Epidermal melanocyte (primary cell): ENCODE measurements at regions not wholly inside any gene's neighbourhood (a gene's known extent, or its start where the extent isn't known, plus 50 kb on each side); places are given as distances from the start of the nearest gene placed in this dataset.

Source experiments
- DNase-seq: peaks from one replicate; pipeline ENCODE4 v3.0.0; 2011; ENCODE audit warnings: low spot score; ENCODE audit not compliant: insufficient read length

DNA sequence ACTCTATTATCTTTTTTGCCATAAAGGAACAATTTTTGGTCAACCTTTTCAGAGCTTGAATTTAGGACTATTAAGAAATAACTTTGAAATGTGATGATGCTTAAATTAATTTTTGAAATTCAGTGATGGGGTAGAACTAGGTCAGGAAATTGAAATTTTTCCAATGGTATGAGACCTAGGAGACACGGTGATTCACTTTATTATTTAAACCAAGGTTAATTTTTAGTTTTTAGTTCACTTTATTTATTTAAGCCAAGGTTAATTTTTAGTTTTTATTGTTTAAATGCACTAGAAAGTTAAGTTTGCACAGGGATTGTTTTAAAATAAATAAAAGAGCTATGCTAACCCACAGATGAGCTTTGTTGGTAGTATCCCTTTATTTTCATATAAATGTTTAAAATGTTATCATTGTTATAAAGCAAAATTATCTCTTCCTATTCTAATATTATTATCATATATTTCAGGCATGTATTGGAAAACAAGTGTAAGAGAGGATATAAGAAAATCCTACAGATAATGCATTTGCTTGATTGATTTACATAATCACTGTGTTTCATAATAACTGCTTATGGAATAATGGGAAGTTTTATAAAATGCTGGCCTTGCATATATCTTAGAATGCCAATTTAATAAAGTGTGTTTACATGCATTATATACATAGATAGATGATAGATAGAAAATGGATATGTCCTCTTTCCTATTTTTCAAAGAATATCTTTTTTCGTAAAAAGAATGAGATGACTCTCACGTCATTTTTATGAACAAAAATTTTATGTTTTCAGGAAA, 163.6 kb downstream of the HGF start:
- no peak for DNase-seq

DNA sequence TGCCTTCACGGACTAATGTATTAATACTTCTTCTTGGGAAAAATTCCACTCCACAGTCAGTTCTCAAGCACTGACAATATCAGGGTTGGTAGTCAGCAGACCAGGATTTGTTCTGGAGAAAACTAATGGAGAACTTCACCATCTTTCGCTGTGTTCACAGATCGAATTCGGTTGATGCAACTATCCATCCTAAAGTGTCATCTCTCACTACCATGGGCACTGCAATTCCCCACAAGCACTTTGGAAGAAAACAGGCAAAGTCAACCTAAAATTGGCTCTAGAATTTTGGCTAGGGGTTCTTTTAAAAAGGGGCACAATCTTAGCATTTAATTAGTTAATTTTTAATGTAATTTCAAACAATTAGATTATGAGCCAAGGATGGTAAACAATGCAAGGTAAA, 164.4 kb downstream of the HGF start:
- DNase-seq: no peak

DNA sequence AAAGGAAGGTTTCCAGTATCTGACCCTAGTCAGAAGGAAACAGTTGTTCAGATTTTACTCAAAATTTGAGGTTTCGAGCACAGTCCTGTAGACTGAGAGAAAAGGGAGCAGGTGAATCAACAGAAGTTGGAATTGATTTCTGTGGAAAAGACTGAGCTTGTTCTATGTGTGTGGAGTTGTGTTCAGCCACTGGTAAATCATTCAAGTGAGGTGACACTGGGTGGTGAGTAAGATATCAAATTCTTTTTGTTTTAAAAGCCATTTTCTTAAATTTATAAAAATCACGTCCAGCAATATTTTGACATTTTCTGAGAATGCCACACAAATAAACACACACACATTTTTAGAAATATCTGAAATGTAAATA, 165.1 kb downstream of the HGF start:
- DNase-seq: no peak

DNA sequence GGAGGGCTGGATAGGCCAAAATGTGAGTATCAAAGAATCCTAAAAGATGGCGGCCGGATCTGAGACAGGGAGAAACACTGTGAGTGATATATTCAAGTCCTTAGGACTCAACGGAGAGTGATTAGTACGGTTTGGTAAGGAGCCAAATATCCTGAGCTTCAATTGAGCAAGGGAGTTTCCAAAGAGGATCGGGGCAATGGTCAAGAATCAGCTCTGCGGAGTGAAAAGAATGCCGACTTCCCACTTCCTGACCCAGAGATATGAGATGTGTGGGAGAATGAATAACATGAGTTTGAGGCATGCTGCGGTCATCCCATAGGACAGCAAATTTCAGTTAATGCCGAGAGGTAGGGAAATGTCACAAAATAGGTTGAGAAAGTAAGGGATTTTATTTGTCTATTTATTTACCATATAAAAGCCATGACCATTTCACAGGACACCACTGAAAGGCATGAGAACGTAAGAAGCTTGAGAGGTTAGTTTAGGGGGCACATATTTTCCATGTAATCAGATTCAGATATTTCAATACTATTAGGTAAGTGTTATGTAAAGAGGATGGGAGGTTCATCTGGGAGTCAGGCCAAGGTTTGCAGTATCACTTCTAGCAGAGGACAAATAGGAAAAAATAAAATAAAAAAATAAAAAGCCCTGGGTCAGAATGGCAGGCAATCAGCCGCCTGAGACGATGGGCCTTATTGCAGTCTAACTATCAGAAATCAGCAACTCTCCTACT, 165.6 kb downstream of the HGF start:
- DNase-seq: no peak

DNA sequence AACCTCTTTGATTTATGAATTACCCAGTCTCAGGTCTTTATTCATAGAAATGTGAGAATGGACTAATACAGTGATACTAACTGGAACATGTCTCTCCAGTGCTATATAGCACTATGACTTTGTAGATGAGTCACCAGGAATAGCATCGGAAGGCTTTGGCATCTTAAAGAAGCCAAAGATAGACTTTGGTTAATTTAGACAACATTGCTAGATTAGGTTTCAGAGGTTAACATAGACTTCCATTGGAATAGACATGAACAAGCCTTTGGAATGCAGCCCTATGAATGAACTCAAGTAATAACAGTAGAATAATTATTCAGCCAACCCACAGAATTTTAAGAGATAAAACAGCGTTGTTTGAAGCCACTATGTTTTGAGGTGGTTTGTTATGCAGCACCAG, 169.2 kb downstream of the HGF start:
- no peak for DNase-seq

DNA sequence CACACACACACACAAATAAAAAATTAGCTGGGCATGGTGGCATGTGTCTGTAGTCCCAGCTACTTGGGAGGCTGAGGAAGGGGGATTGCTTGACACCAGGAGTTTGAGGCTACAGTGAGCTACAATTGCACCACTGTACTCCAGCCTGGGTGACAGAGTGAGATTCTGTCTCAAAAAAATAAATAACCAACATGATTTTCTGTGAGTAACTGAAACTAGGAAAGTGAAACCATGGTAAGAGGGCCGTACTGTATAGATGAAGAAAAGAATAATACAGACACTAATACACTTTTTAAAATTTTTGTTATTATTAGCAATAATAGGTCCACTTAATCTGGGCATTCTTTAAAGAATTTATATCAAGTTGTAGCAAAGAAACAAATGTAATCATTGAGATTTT, 170.9 kb downstream of the HGF start:
- no peak for DNase-seq

DNA sequence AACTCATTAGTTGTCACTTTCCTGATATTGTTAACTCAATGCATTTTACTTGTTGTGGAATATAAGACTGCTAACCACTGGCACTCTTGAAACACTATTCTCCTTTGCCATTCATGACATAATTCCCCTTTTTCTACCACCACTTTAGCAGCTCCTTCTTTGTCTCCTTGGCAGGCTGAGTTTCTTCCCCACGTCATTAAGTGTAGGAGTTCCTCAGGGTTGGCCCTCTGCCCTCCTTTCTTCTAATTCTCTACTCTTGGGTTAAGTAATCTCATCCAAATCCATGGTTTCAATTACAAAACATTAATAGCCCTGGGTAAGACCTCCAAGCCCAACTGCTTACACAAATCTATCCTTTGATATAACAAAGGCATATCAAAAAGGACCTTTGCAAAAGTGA, 175.1 kb downstream of the HGF start:
- no peak for DNase-seq

DNA sequence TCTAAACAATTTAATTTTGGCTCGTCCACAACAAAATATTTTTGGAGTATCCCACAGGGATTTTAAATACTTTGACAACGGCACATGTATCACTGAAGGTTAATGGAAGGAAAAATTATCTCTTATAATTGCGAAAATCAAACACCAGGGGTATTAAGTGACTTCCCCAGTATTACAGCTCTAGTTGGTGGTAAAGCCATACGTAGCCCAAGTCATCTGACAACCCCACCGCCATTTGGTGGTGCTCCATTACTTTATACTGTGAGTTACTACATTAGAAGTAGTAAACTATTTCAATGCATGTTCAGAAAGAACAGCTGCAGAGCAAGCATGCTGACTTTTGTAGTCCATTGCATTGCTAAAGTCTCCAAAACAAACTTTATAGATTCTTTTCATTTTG, 179.7 kb downstream of the HGF start:
- DNase-seq: no peak

DNA sequence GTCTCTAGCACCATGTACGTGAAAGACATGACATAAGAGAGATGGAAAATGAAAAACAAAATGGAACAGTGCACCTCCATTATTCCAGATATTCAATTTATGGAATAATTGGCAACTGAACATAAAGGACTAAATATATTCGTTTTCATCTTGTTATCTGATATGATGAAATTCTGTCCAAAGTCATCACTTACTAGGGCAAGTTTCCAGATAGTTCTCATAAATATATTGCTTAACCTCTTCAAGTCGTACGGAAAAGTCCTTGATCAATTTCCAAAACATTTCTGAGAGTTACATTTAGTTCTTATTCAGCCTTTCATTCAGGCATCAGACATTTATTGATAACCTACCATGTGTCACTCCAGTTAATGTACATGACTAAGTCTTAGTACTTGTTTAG, 185.2 kb downstream of the HGF start:
- no peak for DNase-seq

DNA sequence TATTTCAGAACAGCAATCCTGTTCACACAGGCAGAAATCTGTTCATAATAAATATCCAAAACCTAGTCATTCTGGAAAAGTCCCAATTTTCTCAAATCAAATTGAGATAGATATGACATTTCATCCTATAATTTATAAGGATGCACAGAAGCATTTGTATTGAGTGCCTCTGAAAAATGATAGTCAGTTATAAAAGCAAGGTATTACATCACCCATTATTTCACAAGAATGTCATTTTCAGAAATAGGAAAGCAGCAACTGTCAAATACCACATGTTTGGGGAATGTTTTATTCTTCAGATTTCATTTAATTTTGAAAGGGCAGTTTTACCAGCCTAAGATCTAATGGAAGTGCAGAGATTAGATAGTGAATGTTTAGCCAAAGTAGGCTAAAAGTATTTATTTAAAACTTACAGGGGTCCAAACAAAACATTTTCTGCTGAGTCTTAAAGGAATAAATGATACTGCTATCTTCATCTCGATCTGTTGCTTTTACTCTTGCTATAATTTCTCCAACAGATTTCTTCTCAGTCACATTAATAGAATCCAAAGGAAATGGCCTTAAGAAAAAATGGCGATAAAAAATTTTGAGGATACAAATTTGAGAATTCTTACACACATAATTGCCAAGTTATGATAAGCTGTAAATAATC, 185.8 kb downstream of the HGF start:
- DNase-seq: no peak

DNA sequence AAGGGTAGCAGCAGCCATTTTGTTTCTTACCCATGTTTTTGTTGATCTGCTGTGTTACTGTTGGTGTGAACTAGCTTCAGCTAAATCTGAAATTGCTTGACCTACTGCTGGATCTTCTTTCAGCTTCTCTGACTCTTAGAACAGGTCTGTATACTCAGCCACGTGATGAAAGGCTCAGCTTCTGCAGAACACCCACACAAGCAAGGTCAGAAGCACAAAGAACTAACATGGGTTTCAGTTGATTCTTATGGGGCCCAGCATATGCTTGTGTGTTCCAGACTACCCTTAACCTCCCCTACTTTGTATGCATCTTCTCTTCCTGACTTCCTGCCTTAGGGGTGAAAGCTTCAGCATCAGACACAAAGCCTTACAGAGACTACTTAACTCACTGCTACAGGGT, 186.8 kb downstream of the HGF start:
- DNase-seq: no peak

DNA sequence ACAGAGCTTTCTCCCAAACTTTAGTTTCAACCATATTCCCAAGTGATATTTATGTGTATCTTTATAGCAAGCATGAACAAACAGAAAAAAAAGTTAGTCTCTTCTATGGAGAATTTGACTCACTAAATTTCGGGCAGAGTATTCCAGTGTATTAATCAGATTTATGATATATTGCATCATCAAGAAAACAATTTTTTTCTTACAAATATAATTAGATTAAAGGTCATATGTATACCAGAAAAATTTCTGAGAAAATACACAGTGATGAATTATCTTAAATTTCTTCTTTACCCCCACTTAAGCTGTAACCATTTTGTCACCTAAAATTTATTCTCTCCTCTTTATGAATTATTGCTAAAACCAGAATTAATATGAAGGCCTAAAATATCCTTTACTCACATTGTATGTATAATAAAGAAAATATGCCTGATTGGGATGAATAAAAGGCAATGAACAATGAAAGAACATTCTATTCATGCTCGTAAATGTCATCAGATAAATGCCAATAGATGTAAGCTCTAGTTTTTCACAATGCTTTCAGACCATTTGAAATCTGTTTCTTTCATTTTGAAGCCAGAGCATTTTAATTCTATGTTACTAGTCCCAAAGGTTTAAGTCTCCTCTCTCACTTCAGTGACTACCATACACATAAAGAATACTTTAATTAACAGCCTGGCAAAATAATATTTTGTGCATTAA, 192.1 kb downstream of the HGF start:
- DNase-seq: no peak

DNA sequence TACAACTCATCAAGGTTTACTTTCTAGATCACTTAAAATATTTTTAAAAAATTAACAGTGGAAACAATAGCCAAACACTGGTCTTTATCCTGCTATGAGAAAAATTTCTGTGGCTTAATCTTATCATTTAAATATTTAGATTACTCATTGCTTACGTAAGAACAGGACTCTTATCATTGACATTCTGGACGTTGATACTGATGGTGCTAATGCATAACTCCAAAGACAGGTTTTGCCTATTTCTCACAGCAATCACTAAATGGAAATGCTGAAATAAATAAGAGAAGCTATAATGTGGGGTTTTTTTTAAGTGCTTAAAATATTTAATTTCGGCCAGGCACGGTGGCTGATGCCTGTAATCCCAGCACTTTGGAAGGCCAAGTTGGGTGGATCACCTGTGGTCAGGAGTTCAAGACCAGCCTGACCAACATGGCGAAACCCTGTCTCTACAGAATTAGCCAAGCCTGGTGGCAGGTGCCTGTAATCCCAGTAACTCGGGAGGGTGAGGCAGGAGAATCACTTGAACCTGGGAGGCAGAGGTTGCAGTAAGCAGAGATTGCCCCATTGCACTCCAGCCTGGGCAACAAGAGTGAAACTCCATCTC, 195.0 kb downstream of the HGF start:
- DNase-seq: no peak

DNA sequence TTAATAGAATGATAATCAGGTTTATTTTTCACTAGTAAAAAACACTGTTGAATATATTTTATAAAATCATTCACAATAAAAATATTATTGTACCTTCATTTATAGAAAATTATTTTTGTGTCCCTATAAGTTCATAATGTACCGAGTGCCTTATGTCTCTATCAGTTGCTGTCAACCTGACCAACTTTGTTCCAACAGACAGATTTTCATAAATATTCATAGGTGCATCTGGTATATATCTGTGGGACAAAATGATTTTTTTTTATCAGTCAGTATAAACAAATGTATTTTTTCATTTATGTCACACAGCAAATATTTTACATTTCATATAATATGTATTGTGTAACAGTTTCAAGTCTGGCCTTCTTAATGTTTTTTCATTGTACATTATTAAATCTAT, 195.9 kb downstream of the HGF start:
- no peak for DNase-seq

DNA sequence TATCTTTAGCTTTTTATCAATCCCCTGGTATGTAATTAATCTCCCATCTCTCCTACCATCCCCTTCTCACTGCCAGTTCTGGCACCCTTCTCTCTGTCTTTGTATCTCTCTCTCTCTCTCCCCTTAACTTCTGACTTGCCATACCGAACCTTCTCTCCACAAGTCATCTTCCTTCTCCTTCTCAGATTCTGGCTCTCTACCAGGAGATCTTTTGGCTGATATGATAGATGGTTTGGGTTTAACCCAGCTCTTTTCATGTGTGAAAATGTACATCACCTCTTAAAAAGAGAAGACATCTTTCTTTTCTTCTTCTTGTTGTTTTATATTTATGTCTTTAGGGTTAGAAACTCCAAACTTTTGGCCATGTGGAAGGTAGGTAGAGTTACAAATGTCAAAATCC, 196.7 kb downstream of the HGF start:
- DNase-seq: no peak

DNA sequence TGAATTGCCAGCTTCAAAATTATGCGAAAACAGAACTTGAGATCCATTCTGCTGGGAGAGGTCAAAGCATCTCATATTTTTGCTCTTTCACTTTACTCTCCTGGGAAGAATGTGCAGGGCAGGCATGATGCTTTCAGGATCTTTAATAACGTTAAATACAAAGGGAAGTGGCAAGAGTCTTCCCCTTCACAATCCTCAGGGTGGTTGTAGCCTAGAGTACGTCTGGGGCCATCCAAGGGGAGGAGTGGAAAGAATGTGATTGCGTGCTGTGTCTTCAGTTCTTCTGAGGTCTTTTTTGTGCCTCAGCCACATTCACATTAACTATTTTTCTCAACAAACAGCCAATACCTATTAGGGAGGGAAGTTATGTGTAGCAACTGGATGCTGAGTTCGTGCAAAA, 207.3 kb downstream of the HGF start:
- no peak for DNase-seq

DNA sequence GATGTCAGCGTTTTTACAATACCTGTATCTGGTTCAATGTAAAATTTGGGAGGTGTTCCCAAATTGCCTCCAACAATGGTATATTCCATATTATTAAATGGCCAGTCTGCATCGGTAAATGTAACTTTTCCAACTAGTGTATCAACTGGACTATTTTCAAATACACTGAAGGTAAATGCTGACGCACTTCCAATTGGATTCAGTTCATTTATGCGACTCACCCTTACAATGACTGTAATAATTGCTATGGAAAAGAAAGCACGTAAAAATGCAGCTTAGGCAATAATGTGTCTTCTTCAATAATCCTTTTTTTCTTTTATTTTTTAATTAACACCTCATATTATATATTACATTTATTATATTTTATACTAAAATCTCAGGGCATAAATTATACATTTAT, 209.1 kb downstream of the HGF start:
- DNase-seq: no peak

DNA sequence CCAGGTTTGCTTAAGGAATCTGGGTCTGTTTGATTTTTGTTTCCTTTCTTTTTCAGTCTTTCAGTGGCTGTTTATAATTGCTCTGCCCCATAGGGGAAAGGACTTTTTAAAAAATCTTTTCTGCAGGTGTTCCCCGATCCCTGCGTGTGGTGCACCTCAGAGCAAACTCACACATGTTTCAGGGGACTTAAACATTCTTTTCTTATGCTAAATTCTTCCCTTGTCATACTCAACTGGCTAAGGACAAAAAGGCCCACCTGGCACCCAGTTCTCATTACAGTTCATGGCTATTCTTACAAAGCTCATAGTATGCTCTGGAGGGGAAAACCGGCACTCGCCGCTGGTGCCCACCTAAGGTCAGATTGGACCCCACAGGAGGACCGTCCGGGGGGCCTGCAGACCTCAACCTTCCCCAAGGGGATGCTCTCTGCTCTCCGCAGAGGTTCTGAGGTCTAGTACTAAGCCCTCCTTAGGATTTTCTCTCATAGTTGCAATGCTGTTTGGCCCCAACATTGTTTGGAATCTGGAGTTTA, 220.3 kb downstream of the HGF start:
- DNase-seq: no peak

DNA sequence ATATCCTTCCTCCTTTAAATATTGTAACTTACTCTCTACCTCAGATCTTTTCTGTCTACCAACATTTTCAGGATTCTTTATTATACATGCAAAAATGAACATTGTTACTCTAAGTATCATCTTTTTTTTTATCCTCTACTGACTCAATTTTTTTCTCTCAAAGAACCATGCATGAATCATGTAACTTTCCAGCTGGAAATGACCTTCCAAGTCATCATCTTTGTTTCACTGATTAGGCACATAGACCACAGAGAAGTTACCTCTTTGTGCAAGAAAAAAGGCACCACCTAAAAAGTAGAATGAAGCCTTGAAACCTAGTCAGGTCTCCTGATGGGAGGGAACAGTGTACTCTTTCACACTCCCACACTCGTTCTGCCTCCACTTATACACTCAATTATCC, 234.9 kb downstream of the HGF start:
- no peak for DNase-seq

DNA sequence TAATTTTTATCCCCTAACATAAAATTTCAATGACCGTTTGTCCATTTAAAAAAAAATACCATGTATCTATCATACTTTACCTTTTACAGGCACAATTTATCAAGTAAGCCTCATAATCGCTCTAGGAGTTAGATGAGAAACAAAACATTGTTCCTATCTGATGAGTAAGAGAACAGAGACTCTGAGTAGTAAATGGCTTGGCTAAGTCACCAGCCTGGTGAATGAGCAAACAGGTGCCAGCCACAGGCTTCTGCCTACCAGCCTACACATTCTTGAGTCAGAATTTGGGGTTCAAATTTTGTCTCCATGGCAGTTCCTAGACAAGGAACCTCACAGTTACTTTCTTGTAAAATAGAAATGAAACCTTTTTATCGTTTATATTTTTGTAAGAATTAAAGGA, 235.4 kb downstream of the HGF start:
- no peak for DNase-seq

DNA sequence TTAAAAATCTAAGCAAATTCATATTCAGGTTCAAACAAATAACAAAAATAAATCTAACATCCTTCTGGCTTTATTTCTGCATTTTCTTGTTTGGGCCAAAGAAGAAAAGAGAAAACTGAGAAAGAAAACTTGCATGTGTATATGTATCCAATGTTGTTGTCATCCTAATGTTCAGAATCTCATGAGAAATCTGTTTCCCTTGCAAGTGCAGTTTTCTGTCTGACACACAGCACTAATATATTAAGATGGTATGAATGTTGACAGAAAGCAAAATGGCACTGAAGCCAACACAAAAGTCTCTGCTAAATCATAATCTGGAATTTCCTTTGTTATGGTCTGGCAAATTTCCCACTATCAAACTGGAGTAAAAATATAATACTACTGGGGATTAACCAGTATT, 235.9 kb downstream of the HGF start:
- DNase-seq: no peak
